DND-41 (cell line): ENCODE measurements at regions not wholly inside any gene's neighbourhood (a gene's known extent, or its start where the extent isn't known, plus 50 kb on each side); places are given as distances from the start of the nearest gene placed in this dataset.

Experiments used
- EZH2 ChIP-seq: IDR thresholded peaks from 3 replicates; pipeline ENCODE4 v1.6.1; 2012; ENCODE audit warnings: borderline replicate concordance, low read depth, mild to moderate bottlenecking, moderate library complexity, low read length, inconsistent platforms; ENCODE audit not compliant: severe bottlenecking
- TF ChIP-seq, protein P1 (sequence below): IDR thresholded peaks from 2 replicates; pipeline ENCODE4 v1.5.1; 2012; ENCODE audit warnings: borderline replicate concordance, low read length, moderate library complexity, mild to moderate bottlenecking; ENCODE audit not compliant: poor library complexity, severe bottlenecking; ENCODE audit errors: extremely low read depth

DNA sequence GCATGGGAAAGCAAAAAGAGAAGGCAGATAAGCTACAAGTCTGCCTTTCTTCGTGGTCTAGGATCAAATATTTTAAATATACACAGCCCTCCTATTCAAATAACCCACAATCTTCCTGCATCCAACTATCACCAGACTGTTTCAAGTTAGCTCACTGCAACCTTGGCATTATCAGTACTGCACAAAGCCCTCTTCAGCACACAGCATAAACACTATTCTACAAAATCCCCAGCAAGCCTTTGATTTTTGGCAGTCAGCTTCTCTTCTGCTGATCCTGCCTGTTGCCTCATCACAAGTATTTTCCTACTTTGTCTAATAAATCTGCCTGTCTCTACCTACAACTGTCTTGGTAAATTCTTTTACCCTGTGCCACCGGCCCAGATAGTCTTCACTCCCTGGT, 142.9 kb downstream of the COX7C start:
- TF ChIP-seq EZH2, result no peak
- TF ChIP-seq, protein P1, sequence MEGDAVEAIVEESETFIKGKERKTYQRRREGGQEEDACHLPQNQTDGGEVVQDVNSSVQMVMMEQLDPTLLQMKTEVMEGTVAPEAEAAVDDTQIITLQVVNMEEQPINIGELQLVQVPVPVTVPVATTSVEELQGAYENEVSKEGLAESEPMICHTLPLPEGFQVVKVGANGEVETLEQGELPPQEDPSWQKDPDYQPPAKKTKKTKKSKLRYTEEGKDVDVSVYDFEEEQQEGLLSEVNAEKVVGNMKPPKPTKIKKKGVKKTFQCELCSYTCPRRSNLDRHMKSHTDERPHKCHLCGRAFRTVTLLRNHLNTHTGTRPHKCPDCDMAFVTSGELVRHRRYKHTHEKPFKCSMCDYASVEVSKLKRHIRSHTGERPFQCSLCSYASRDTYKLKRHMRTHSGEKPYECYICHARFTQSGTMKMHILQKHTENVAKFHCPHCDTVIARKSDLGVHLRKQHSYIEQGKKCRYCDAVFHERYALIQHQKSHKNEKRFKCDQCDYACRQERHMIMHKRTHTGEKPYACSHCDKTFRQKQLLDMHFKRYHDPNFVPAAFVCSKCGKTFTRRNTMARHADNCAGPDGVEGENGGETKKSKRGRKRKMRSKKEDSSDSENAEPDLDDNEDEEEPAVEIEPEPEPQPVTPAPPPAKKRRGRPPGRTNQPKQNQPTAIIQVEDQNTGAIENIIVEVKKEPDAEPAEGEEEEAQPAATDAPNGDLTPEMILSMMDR, result no peak
